Activated naive CD4-positive, alpha-beta T cell treated with anti-CD3 and anti-CD28 coated beads for 36 hours (primary cell): ENCODE measurements at regions not wholly inside any gene's neighbourhood (a gene's known extent, or its start where the extent isn't known, plus 50 kb on each side); places are given as distances from the start of the nearest gene placed in this dataset.

Source experiments
- CTCF ChIA-PET: fragments of 350-600 bp; sonication (Branson Sonifier 250); formaldehyde crosslinking; loops from one replicate; lab custom pipeline; 2021; ENCODE audit warnings: antibody characterized with exemption; lab: Charles Lee
- DNase-seq: peaks from one replicate; pipeline ENCODE4 v3.0.0-alpha.2; 2020
- H3K27ac Mint-ChIP-seq: one replicate; pipeline ENCODE4 v1.8.0; 2021; ENCODE audit warnings: mild to moderate bottlenecking, mixed read lengths
- H3K27me3 Mint-ChIP-seq: one replicate; pipeline ENCODE4 v1.8.0; 2021; ENCODE audit warnings: low read depth, mixed read lengths
- H3K36me3 Mint-ChIP-seq: one replicate; pipeline ENCODE4 v1.8.0; 2021; ENCODE audit warnings: low read depth, mixed read lengths
- H3K4me1 Mint-ChIP-seq: one replicate; pipeline ENCODE4 v1.8.0; 2021; ENCODE audit warnings: low read depth, mixed read lengths
- H3K4me3 Mint-ChIP-seq: one replicate; pipeline ENCODE4 v1.8.0; 2021; ENCODE audit warnings: mild to moderate bottlenecking, moderate library complexity, mixed read lengths
- H3K9me3 Mint-ChIP-seq: one replicate; pipeline ENCODE4 v1.8.0; 2021; ENCODE audit warnings: mixed read lengths
- intact Hi-C: fragments of 100-400 bp; cut with micrococcal nuclease; formaldehyde crosslinking; loops from one replicate; pipeline ENCODE4 v1.15.1; 2023

DNA sequence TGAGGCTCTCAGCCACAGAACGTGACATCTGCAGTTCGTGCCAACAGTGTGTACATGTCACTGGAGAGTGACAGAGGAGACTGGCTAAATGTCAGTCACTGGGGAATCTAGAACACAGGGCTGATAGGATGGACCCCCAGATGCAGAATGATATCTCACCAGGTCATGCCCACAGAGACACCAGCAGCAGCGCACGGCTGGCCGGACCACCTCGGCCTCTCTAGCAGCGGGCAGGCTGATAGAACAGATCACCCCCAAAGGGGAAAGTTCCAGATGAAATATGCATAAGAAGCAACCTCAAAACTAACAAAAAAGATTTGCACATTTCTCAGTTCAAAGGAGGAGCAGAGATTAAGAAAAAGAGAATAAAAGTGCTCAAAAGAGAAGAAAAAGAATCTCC, 266.5 kb downstream of the SEC23A start:
- intact Hi-C loops: no loop called here
- no peak overlapping the region for H3K27ac Mint-ChIP-seq
- H3K4me1 Mint-ChIP-seq: no peaks in the 10 kb centered on the region
- no peak overlapping the region for H3K4me3 Mint-ChIP-seq
- no peaks in the 10 kb centered on the region for H3K9me3 Mint-ChIP-seq
- CTCF ChIA-PET: no interaction called here
- no peak for DNase-seq
- peaks cover 4% of the 10 kb centered on the region for H3K27me3 Mint-ChIP-seq
- H3K36me3 Mint-ChIP-seq: no peaks in the 10 kb centered on the region

DNA sequence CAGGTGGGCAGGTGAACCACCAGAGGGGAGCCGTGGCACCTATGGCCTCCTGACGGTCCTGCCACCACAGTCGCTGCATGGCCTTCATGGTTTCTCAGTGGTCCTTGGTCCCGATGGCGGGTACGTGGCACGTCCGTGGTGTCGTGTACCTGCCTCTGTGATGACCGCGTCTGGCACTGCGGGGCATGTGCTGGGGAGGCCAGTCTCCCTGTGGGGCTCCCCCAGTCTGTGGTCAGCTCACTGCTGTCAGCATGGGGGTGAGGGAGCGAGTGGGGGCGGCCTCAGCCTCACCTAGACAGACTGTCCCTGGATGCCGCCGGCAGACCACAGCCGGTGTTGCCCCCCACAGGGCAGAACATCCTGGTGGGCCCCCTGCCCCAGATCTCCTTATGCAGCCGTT, 267.2 kb downstream of the SEC23A start:
- intact Hi-C loops: no loop called here
- Mint-ChIP-seq H3K4me3 (no peak overlapping the region), H3K9me3 (no peaks in the 10 kb centered on the region), H3K27me3 (peaks cover 4% of the 10 kb centered on the region), H3K27ac (no peak overlapping the region), H3K36me3 (no peaks in the 10 kb centered on the region), H3K4me1 (no peaks in the 10 kb centered on the region)
- DNase-seq: no peak
- CTCF ChIA-PET: no interaction called here

DNA sequence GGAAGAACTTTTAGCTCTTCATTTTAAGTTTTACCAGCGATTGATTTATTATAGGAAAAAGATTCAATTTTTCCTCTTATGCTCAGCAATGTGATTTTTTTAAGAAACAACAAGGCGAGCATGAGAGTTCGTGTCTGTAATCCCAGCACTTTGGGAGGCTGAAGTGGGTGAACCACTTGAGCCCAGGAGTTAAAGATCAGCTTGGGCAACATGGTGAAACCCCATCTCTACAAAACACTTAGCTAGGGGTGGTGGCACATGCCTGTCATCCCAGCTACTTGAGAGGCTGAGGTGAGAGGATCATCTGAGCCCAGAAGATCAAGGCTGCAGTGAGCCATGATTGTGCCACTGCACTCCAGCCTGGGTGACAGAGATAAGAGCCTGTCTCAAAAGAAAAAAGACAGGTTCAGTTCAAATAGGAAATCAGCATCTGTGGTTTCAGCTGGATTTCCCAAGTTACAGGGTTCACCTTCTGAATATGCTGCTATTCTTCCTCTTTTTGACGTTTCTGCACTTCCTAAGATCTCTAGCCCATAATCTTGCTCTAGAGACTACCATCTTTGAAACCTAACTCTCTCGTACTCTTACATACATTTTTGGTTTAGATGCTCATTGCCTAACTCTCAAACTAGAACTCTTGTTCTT, 274.7 kb downstream of the SEC23A start:
- intact Hi-C loops: no loop called here
- CTCF ChIA-PET: no interaction called here

DNA sequence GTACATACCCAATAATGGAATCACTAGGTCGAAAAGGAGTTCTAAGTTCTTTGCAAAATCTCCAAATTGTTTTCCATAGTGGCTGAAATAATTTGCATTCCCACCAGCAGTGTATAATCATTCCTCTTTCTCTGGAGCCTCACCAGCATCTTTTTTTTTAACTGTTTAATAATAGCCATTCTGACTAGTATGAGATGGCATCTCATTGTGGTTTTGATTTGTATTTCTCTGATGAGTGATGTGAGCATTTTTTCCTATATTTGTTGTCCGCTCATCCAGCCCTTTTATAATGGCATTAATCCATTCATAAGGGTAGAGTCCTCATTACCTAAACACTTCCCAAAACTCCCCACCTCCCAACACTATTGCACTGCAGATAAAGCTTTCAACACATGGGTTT, 278.3 kb downstream of the SEC23A start:
- Mint-ChIP-seq H3K9me3 (peaks cover 2% of the 10 kb centered on the region), H3K36me3 (no peaks in the 10 kb centered on the region), H3K27ac (no peak overlapping the region), H3K4me1 (no peaks in the 10 kb centered on the region), H3K4me3 (no peak overlapping the region), H3K27me3 (peaks cover 6% of the 10 kb centered on the region)
- no peak for DNase-seq
- CTCF ChIA-PET: no interaction called here
- intact Hi-C loops: no loop called here

More for the DNA sequence above, 274.7 kb downstream of the SEC23A start:
- no peaks in the 10 kb centered on the region for H3K9me3 Mint-ChIP-seq
- H3K27ac Mint-ChIP-seq: no peak overlapping the region
- H3K4me1 Mint-ChIP-seq: no peaks in the 10 kb centered on the region
- no peak overlapping the region for H3K4me3 Mint-ChIP-seq
- no peak for DNase-seq
- peaks cover 6% of the 10 kb centered on the region for H3K27me3 Mint-ChIP-seq
- H3K36me3 Mint-ChIP-seq: no peaks in the 10 kb centered on the region

DNA sequence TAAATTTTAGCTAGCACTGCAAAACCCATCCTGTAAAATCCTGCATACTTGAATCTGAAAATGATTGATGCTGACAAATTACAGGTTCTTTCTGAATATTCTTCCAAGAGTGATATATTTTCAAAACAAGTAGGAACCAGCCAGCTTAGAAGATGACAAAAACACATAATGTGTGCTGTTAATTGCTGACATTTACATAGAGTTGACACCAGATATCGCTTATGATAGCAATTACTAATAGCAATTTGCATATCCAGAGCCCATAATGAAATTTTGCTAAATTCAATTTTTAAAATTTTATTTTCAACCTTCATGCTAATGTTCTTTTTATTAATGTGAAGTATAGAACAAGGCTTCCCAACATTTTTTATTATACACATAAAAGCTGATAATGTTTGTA, 284.5 kb downstream of the SEC23A start:
- H3K27me3 Mint-ChIP-seq: no peaks in the 10 kb centered on the region
- no peak for DNase-seq
- no peak overlapping the region for H3K27ac Mint-ChIP-seq
- peaks cover 2% of the 10 kb centered on the region for H3K9me3 Mint-ChIP-seq
- intact Hi-C loops: no loop called here
- CTCF ChIA-PET: no interaction called here
- no peak overlapping the region for H3K4me3 Mint-ChIP-seq
- no peaks in the 10 kb centered on the region for H3K36me3 Mint-ChIP-seq
- no peaks in the 10 kb centered on the region for H3K4me1 Mint-ChIP-seq

DNA sequence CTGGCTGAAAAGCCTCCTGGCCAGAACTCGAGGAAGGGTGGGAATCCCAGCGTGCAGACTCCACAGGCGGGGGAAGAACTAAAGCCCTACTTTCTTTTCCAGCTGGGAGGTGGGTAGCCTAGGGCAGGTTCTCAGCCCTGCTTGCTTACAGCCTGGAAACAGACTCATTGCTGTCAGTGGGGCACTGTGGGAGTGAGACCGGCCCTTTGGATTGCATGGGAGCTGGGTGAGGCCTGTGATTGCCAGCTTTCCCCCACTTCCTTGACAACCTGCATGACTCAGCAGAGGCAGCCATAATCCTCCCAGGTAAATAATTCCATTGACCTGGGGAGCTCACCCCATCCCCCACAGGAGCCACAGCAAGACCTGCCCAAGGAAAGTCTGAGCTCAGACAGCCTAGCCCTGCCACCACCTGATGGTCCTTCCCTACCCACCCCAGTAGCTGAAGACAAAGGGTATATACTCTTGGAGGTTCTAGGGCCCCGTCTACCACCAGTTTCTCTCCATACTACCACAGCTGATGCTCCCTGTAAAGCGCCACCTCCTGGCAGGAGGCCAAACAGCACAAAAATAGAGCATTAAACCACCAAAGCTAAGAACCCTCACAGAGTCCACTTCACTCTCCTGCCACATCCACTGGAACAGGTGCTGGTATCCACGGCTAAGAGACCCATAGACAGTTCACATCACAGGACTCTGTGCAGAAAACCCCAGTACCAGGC, 294.1 kb downstream of the SEC23A start:
- peak; percentile 9 for DNase-seq
- intact Hi-C loops: no loop called here
- Mint-ChIP-seq H3K4me1 (no peaks in the 10 kb centered on the region), H3K4me3 (no peak overlapping the region), H3K9me3 (peaks cover 2% of the 10 kb centered on the region), H3K27ac (no peak overlapping the region), H3K27me3 (no peaks in the 10 kb centered on the region), H3K36me3 (no peaks in the 10 kb centered on the region)
- CTCF ChIA-PET: interaction anchor here (0.5 to 1.3 kb wide), 3 partner anchors 12 to 802 kb away, joined by 3 to 5 read pairs (median 3); no protein-coding TSS in a partner anchor

DNA sequence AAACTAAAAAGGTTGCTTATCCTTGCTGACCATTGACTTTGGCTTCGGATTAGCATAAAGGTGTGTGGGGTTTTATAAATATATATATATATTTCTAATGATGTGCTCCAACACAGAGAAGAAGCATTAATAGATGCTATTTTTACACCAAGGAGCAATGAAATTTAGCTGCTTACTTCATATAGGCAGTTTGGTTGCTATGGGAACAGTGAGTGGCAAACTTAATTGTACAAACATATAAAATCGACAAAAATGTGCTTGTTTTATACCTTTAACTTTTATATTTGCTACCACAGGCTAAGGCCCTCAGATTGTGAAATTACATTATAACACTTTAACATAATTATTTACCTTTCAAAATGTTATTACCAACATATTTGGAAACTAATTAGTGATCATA, 303.4 kb downstream of the SEC23A start:
- no peak overlapping the region for H3K27ac Mint-ChIP-seq
- no peak for DNase-seq
- intact Hi-C loops: no loop called here
- H3K4me1 Mint-ChIP-seq: no peaks in the 10 kb centered on the region
- H3K36me3 Mint-ChIP-seq: no peaks in the 10 kb centered on the region
- no peaks in the 10 kb centered on the region for H3K27me3 Mint-ChIP-seq
- no peak overlapping the region for H3K4me3 Mint-ChIP-seq
- H3K9me3 Mint-ChIP-seq: peaks cover 9% of the 10 kb centered on the region
- CTCF ChIA-PET: no interaction called here

DNA sequence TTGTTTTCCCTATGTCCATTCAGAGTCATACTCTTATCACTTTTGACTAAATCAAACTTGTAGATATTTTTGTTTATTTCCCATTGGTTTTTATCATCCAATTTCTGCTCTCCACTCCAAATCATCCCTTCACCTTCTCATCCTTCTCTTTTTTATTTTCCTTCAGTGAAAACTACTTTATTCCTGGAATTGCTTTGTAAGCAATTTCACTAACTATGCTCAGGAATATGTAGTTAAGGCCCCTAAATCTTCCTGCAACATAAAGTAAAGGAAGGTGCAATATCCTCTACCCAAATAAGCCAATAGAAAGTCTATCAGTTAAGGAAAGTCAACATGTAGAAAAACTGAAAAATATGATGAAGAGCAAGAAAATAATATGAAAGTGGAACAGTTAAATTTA, 308.4 kb downstream of the SEC23A start:
- Mint-ChIP-seq H3K4me1 (no peaks in the 10 kb centered on the region), H3K27ac (no peak overlapping the region), H3K27me3 (no peaks in the 10 kb centered on the region), H3K9me3 (peaks cover 3% of the 10 kb centered on the region), H3K4me3 (no peak overlapping the region), H3K36me3 (no peaks in the 10 kb centered on the region)
- DNase-seq: no peak
- CTCF ChIA-PET: no interaction called here
- intact Hi-C loops: no loop called here

DNA sequence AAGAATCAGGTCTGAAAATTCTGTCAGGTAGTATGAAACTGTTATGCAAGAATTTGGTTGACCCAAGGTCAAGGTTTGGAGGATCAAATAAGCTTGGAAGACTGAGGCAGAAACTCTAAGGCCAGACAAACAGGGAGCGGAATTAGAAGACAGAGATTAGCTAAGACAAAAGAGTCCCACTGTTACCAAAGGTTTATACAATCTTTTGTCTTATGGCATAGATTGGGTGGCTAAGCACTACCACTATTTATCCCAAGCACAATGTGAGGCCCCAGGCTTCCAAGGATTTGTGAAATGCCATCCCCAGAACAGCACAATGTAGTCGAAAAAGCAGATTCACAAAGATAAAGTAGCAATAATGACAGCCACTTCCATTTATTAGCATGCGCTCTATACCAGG, 311.2 kb downstream of the SEC23A start:
- DNase-seq: no peak
- CTCF ChIA-PET: no interaction called here
- Mint-ChIP-seq H3K36me3 (no peaks in the 10 kb centered on the region), H3K27me3 (no peaks in the 10 kb centered on the region), H3K4me3 (no peak overlapping the region), H3K9me3 (no peaks in the 10 kb centered on the region), H3K4me1 (no peaks in the 10 kb centered on the region), H3K27ac (no peak overlapping the region)
- intact Hi-C loops: no loop called here

DNA sequence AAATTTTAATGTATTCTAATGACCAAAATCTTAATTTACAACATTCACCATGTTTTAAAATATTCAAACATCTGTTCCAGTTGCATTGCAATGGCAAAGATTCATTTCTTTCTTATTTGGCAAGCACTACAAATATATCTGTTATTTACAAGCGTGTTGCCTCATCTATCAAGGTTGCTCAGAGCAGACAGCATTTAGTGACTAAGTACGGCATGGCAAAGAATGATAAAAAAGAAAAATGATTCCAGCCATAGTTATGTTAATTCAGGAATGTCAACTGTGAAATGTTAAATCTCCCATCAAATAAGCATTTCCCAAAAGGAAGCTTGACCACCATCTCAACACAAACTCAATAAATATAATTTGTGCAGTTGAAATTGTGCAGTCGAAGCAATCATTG, 312.1 kb downstream of the SEC23A start:
- no peak for DNase-seq
- no peaks in the 10 kb centered on the region for H3K27me3 Mint-ChIP-seq
- H3K36me3 Mint-ChIP-seq: no peaks in the 10 kb centered on the region
- H3K4me1 Mint-ChIP-seq: no peaks in the 10 kb centered on the region
- H3K4me3 Mint-ChIP-seq: no peak overlapping the region
- intact Hi-C loops: no loop called here
- CTCF ChIA-PET: no interaction called here
- no peak overlapping the region for H3K27ac Mint-ChIP-seq
- H3K9me3 Mint-ChIP-seq: no peaks in the 10 kb centered on the region

DNA sequence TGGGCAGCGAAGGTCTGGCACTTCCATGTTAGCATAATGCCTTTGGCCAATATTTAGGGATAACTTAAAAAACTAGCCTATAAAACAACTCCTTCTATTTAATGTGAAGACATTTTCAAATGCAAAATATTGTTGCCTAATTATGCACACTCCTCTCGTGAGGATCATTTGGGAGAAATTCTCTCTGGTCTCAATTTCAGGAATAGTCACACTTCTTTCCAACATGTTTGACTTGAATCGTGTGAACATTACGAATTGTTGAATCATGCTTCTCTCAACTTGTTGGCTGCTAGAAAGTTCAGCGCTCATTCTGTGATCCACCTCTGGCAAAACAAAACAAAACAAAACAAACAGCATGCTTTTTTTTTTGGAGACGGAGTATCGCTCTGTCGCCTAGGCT, 313.2 kb downstream of the SEC23A start:
- intact Hi-C loops: no loop called here
- no peaks in the 10 kb centered on the region for H3K27me3 Mint-ChIP-seq
- no peak overlapping the region for H3K27ac Mint-ChIP-seq
- CTCF ChIA-PET: no interaction called here
- no peaks in the 10 kb centered on the region for H3K9me3 Mint-ChIP-seq
- no peak for DNase-seq
- no peaks in the 10 kb centered on the region for H3K4me1 Mint-ChIP-seq
- H3K4me3 Mint-ChIP-seq: no peak overlapping the region
- no peaks in the 10 kb centered on the region for H3K36me3 Mint-ChIP-seq

DNA sequence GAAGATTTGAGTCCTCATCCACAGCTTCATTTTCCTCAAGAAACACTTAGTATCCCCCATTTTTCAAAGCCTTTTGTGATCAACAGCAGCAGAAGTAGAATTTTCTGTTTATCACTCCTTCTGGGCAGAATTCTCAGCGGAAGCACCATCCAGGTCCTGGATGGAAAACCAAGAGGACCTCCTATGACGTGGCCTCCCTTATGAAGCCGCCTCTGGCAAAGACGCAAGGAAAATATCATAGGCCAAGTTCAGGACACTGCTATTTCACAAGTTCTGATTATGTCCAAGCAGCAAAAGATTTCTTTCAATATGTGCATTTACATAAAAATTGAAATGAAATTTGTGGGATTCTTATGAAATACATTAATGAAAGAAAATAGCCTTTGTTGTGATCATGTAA, 315.0 kb downstream of the SEC23A start:
- DNase-seq: no peak
- no peak overlapping the region for H3K27ac Mint-ChIP-seq
- no peaks in the 10 kb centered on the region for H3K27me3 Mint-ChIP-seq
- no peaks in the 10 kb centered on the region for H3K4me1 Mint-ChIP-seq
- no peaks in the 10 kb centered on the region for H3K9me3 Mint-ChIP-seq
- intact Hi-C loops: no loop called here
- no peaks in the 10 kb centered on the region for H3K36me3 Mint-ChIP-seq
- CTCF ChIA-PET: no interaction called here
- H3K4me3 Mint-ChIP-seq: no peak overlapping the region

DNA sequence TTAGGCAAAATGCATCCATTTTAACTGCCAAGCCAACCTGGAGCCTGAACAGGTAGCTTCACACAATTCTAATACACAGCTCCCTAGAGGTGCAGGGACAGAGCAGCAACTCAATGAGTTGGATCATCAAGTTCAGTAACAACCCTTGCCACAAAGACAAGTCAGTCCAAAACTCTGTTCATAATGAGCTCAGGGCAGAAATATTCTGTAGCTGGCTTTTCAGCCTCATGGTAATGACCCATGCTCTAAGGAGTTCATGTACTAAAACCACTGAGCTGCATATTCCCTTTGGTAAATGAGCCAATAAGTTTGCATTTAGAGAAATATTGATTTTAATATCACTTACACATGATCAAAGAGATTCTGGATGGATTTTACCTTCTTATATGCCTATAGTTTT, 316.1 kb downstream of the SEC23A start:
- CTCF ChIA-PET: no interaction called here
- no peaks in the 10 kb centered on the region for H3K36me3 Mint-ChIP-seq
- H3K4me1 Mint-ChIP-seq: no peaks in the 10 kb centered on the region
- H3K9me3 Mint-ChIP-seq: no peaks in the 10 kb centered on the region
- intact Hi-C loops: no loop called here
- no peak for DNase-seq
- H3K27ac Mint-ChIP-seq: no peak overlapping the region
- H3K4me3 Mint-ChIP-seq: no peak overlapping the region
- H3K27me3 Mint-ChIP-seq: no peaks in the 10 kb centered on the region
